GM13976 (cell line): ENCODE measurements at regions not wholly inside any gene's neighbourhood (a gene's known extent, or its start where the extent isn't known, plus 50 kb on each side); places are given as distances from the start of the nearest gene placed in this dataset.

Experiments
- DNase-seq: peaks from one replicate; pipeline ENCODE4 v3.0.0; 2012; ENCODE audit warnings: low spot score
- CTCF ChIP-seq: IDR thresholded peaks from 2 replicates; pipeline ENCODE4 v1.5.1; 2012; ENCODE audit warnings: borderline replicate concordance, mild to moderate bottlenecking; ENCODE audit not compliant: insufficient read depth; ENCODE audit errors: extremely low read depth, missing control alignments, control extremely low read depth
- in situ Hi-C: fragments of 300-500 bp; cut with MboI; formaldehyde crosslinking; loops from one replicate; pipeline ENCODE4 v1.12.0; 2022; ENCODE audit warnings: low sequenced_read_pairs, mixed read lengths, inconsistent platforms; ENCODE audit not compliant: unreplicated experiment

GRCh38 chrX:98637451-98637850 lies 1753.7 kb downstream of the RPA4 start:
- no peak for TF ChIP-seq CTCF
- in situ Hi-C loops = no loop called here
- no peak for DNase-seq

- no peak for TF ChIP-seq CTCF
Measured at GRCh38 chrX:98646351-98646750, 1762.6 kb downstream of the RPA4 start.

GRCh38 chrX:98654565-98654964 lies 1755.5 kb downstream of the PCDH19 start:
- TF ChIP-seq CTCF = no peak
- in situ Hi-C loops = no loop called here
- DNase-seq = no peak

More at GRCh38 chrX:98646351-98646750, 1762.6 kb downstream of the RPA4 start:
- in situ Hi-C loops = no loop called here
- no peak for DNase-seq
